Neutrophil (primary cell): ENCODE measurements at regions not wholly inside any gene's neighbourhood (a gene's known extent, or its start where the extent isn't known, plus 50 kb on each side); places are given as distances from the start of the nearest gene placed in this dataset.

Experiments
- H3K27ac ChIP-seq: fragments of 200-600 bp; sonication (generic); 2 replicates; pipeline ENCODE4 v1.5.1; 2016; ENCODE audit warnings: mild to moderate bottlenecking, moderate library complexity
- H3K27me3 ChIP-seq: fragments of 200-600 bp; sonication (generic); 2 replicates; pipeline ENCODE4 v1.6.0; 2016; ENCODE audit warnings: mild to moderate bottlenecking
- H3K36me3 ChIP-seq: fragments of 200-600 bp; sonication (generic); 2 replicates; pipeline ENCODE4 v1.5.1; 2017
- H3K4me1 ChIP-seq, 2 experiments: fragments of 200-600 bp in 1 of 2; sonication (generic) in 1 of 2; 1 replicate in 1 of 2; 2 replicates in 1 of 2; pipeline versions ENCODE4 v1.5.1 to v1.6.1; 2013 to 2016; ENCODE audit warnings: low read depth in 1 of 2, low read length in 1 of 2, mild to moderate bottlenecking in 1 of 2, moderate library complexity in 1 of 2; ENCODE audit not compliant: control insufficient read depth in 1 of 2, insufficient read depth in 1 of 2
- H3K4me3 ChIP-seq, 2 experiments: fragments of 200-600 bp in 1 of 2; sonication (generic) in 1 of 2; 1 replicate in 1 of 2; 2 replicates in 1 of 2; pipeline ENCODE4 v1.5.1; 2013 to 2016; ENCODE audit warnings: low read depth in 1 of 2, low read length in 1 of 2, mild to moderate bottlenecking in 1 of 2, moderate library complexity in 1 of 2
- H3K9me3 ChIP-seq: fragments of 200-600 bp; sonication (generic); 2 replicates; pipeline ENCODE4 v1.5.1; 2016
- CTCF ChIP-seq: fragments of 200-600 bp; sonication (generic); IDR thresholded peaks from 2 replicates; pipeline ENCODE4 v1.5.1; 2016; ENCODE audit warnings: antibody characterized with exemption

- H3K4me1 ChIP-seq, result peaks cover 18 to 29% of the 10 kb centered on the region in 2 experiments
- no peak for TF ChIP-seq CTCF
- no peaks in the 10 kb centered on the region for H3K9me3 ChIP-seq
- H3K36me3 ChIP-seq, result no peaks in the 10 kb centered on the region
- H3K27me3 ChIP-seq, result no peaks in the 10 kb centered on the region
- no peak overlapping the region for H3K4me3 ChIP-seq
- H3K27ac ChIP-seq, result no peak overlapping the region
Observed at GRCh38 chr3:72393455-72393854, 454.8 kb downstream of the SHQ1 start.

- no peaks in the 10 kb centered on the region for H3K9me3 ChIP-seq
- TF ChIP-seq CTCF, result no peak
- no peak overlapping the region for H3K4me3 ChIP-seq
- H3K27ac ChIP-seq, result peak overlapping the region; percentile 61
- H3K36me3 ChIP-seq, result no peaks in the 10 kb centered on the region
- peaks cover 18 to 31% of the 10 kb centered on the region in 2 experiments for H3K4me1 ChIP-seq
- no peaks in the 10 kb centered on the region for H3K27me3 ChIP-seq
Observed at GRCh38 chr3:72391659-72392058, 456.6 kb downstream of the SHQ1 start.

- H3K9me3 ChIP-seq, result no peaks in the 10 kb centered on the region
- H3K4me1 ChIP-seq, result peaks cover 18 to 31% of the 10 kb centered on the region in 2 experiments
- H3K36me3 ChIP-seq, result no peaks in the 10 kb centered on the region
- peak overlapping the region; percentile 61 for H3K27ac ChIP-seq
- no peak for TF ChIP-seq CTCF
- H3K4me3 ChIP-seq, result no peak overlapping the region
- H3K27me3 ChIP-seq, result no peaks in the 10 kb centered on the region
Observed at GRCh38 chr3:72390841-72391240, 457.4 kb downstream of the SHQ1 start.

GRCh38 chr3:72388644-72389043 lies 459.6 kb downstream of the SHQ1 start:
- peaks cover 34 to 48% of the 10 kb centered on the region in 2 experiments for H3K4me1 ChIP-seq
- TF ChIP-seq CTCF, result no peak
- H3K36me3 ChIP-seq, result no peaks in the 10 kb centered on the region
- no peaks in the 10 kb centered on the region for H3K27me3 ChIP-seq
- H3K4me3 ChIP-seq, result no peak overlapping the region
- H3K9me3 ChIP-seq, result no peaks in the 10 kb centered on the region
- peak overlapping the region; percentile 10 for H3K27ac ChIP-seq

GRCh38 chr3:72388117-72388516 lies 460.1 kb downstream of the SHQ1 start:
- H3K36me3 ChIP-seq, result no peaks in the 10 kb centered on the region
- H3K9me3 ChIP-seq, result no peaks in the 10 kb centered on the region
- no peaks in the 10 kb centered on the region for H3K27me3 ChIP-seq
- peak overlapping the region; percentile 10 for H3K27ac ChIP-seq
- H3K4me1 ChIP-seq, result peaks cover 40 to 53% of the 10 kb centered on the region in 2 experiments
- no peak overlapping the region for H3K4me3 ChIP-seq
- TF ChIP-seq CTCF, result no peak
